ENCODE measurements at regions not wholly inside any gene's neighbourhood (a gene's known extent, or its start where the extent isn't known, plus 50 kb on each side); places are given as distances from the start of the nearest gene placed in this dataset.

DNA sequence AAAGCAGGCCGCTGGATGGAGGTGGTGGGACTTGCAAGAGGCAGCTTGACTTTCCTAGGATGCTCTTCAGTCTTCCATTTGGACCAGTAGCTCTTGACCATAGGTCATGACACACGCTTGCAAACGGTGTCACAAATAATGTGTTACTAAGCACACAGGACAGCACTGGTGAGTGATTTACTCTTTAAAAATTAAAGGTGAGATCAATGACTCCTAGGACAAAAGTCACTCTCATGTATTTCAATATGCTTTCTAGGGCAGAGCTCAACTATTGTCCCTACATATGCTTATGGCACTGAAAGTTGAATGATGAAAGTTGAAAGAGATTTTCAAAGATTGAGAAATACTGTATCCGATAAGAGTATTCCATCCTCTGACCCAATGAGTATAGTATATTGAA is 496.7 kb downstream of the EBF1 start:
- no peak for TF ChIP-seq POLR2A (IDR thresholded peaks at IDR 0.05; ENCODE audit: low read depth, low read length)
- no peak for TF ChIP-seq POLR2AphosphoS5 (IDR thresholded peaks at IDR 0.05; ENCODE audit: low read depth, low read length)
- TF ChIP-seq TAF1 (IDR thresholded peaks at IDR 0.05; ENCODE audit: borderline replicate concordance, low read depth, low read length): no peak

Data from GM12892 (cell line).